ENCODE measurements at regions not wholly inside any gene's neighbourhood (a gene's known extent, or its start where the extent isn't known, plus 50 kb on each side); places are given as distances from the start of the nearest gene placed in this dataset.

DNA sequence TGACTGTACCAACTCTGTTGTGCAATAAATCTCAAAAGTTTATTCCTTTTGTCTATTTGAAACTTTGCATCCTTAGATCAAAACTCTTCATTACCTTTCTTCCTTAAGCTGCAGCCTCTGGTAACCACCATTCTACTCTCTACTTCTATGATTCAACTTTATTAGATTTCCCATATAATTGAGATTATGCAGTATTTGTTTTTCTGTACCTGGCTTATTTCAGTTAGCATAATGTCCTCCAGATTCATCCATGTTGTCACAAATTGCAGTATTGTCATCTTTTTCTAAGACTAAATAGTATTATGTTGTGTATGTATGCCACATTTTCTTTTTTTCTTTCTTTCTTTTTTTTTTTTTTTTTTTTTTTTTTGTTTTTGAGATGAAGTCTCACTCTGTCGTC is 1176.3 kb upstream of the TENM4 start:
- Histone ChIP-seq H2BK12ac (ENCODE audit: low read depth, low read length) (no peak overlapping the region), H3K56ac (replicated peaks; ENCODE audit: insufficient read length, low read depth, low read length) (no peak overlapping the region), H3K14ac (ENCODE audit: insufficient read length) (no peak overlapping the region), H3K27me3 (replicated peaks in 1 of 4; ENCODE audit: control insufficient read depth in 3 of 4, extremely low read depth in 1 of 4, insufficient read depth in 3 of 4, low read length in 3 of 4) (no peaks in the 10 kb centered on the region), H3K4me1 (replicated peaks in 1 of 4; ENCODE audit: control insufficient read depth in 3 of 4, insufficient read depth in 4 of 4, low read length in 3 of 4) (no peaks in the 10 kb centered on the region), H2BK120ac (replicated peaks; ENCODE audit: low read depth, low read length) (no peak overlapping the region), H2AFZ (ENCODE audit: low read length) (no peak overlapping the region), H3K4me3 (ENCODE audit: extremely low read depth in 1 of 4, insufficient read depth in 2 of 4, low read depth in 3 of 4, low read length in 4 of 4) (no peak overlapping the region), H3K36me3 (ENCODE audit: control insufficient read depth in 2 of 4, insufficient read depth in 4 of 4, low read length in 3 of 4) (no peaks in the 10 kb centered on the region), H3K9me3 (ENCODE audit: insufficient read depth in 2 of 2, low read depth in 1 of 2, low read length in 1 of 2) (0 out of 4 replicates have a peak, but pooled peaks cover 0 to 2% of the 10 kb centered on the region in 2 experiments), H4K20me1 (replicated peaks in 1 of 2; ENCODE audit: control insufficient read depth in 1 of 2, insufficient read depth in 2 of 2, low read length in 2 of 2) (no peaks in the 10 kb centered on the region), H4K91ac (replicated peaks; ENCODE audit: insufficient read length, low read length) (no peak overlapping the region), H3K4me2 (ENCODE audit: insufficient read depth in 1 of 2, low read depth in 2 of 2, low read length in 2 of 2) (no peak overlapping the region), H2BK20ac (ENCODE audit: low read length) (no peak overlapping the region), H2AK5ac (ENCODE audit: low read depth, low read length) (no peak overlapping the region), H3K23ac (ENCODE audit: insufficient read length) (no peak overlapping the region), H3K18ac (ENCODE audit: extremely low read depth, low read length) (no peak overlapping the region), H3K79me1 (ENCODE audit: low read depth, low read length) (no peaks in the 10 kb centered on the region), H3K9ac (replicated peaks in 1 of 4; ENCODE audit: extremely low read depth in 1 of 4, low read depth in 3 of 4, low read length in 3 of 4) (no peak overlapping the region), H4K8ac (ENCODE audit: extremely low read depth, insufficient read depth, low read length) (no peak overlapping the region), H3K27ac (ENCODE audit: low read depth, low read length) (no peak overlapping the region), H3K79me2 (ENCODE audit: control insufficient read depth in 1 of 2, insufficient read depth in 2 of 2, low read length in 2 of 2) (no peaks in the 10 kb centered on the region), H4K5ac (ENCODE audit: insufficient read length, low read depth, low read length) (no peak overlapping the region), H2BK5ac (ENCODE audit: low read depth, low read length) (no peak overlapping the region), H2BK15ac (ENCODE audit: low read length) (no peak overlapping the region), H3K4ac (replicated peaks; ENCODE audit: insufficient read length, low read depth, low read length) (no peak overlapping the region), H3K23me2 (ENCODE audit: low read depth, low read length) (no peaks in the 10 kb centered on the region)
- ChIA-PET POLR2A (ENCODE audit: partially characterized antibody) (no interaction called here), CTCF (ENCODE audit: partially characterized antibody) (no interaction called here)
- FAIRE-seq (no peak), DNase-seq (ENCODE audit: low read depth in 1 of 2, low spot score in 2 of 2) (no peak)
- no CpG with 5 or more reads among the region's 1 CpG for WGBS, 2 experiments (ENCODE audit: extremely low coverage in 1 of 2, insufficient coverage in 1 of 2, insufficient read length in 1 of 2, insufficient replicate concordance in 2 of 2, low coverage in 1 of 2, low lambda C conversion rate in 2 of 2, missing lambda C conversion rate in 1 of 2)
- no peak for TF ChIP-seq SIN3A (conservative IDR thresholded peaks at IDR 0.05 in 1 of 2, IDR thresholded peaks at IDR 0.05 in 1 of 2; ENCODE audit: low read depth in 1 of 2, low read length in 2 of 2)
- TF ChIP-seq, protein P1, sequence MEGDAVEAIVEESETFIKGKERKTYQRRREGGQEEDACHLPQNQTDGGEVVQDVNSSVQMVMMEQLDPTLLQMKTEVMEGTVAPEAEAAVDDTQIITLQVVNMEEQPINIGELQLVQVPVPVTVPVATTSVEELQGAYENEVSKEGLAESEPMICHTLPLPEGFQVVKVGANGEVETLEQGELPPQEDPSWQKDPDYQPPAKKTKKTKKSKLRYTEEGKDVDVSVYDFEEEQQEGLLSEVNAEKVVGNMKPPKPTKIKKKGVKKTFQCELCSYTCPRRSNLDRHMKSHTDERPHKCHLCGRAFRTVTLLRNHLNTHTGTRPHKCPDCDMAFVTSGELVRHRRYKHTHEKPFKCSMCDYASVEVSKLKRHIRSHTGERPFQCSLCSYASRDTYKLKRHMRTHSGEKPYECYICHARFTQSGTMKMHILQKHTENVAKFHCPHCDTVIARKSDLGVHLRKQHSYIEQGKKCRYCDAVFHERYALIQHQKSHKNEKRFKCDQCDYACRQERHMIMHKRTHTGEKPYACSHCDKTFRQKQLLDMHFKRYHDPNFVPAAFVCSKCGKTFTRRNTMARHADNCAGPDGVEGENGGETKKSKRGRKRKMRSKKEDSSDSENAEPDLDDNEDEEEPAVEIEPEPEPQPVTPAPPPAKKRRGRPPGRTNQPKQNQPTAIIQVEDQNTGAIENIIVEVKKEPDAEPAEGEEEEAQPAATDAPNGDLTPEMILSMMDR (IDR thresholded peaks at IDR 0.05; ENCODE audit: control extremely low read depth in 1 of 3, insufficient read depth in 1 of 3, low read depth in 1 of 3, low read length in 3 of 3) = no peak
- TF ChIP-seq JUND (IDR thresholded peaks at IDR 0.05; ENCODE audit: low read length) = no peak
- no peak for TF ChIP-seq RNF2 (IDR thresholded peaks at IDR 0.05; ENCODE audit: borderline replicate concordance, low read depth, low read length, missing control alignments, poor library complexity, severe bottlenecking)
- no peak for TF ChIP-seq GTF2F1 (IDR thresholded peaks at IDR 0.05; ENCODE audit: borderline replicate concordance, low read depth, low read length)
- no peak for TF ChIP-seq CEBPB (IDR thresholded peaks at IDR 0.05; ENCODE audit: low read depth, low read length)
- TF ChIP-seq MAFK (IDR thresholded peaks at IDR 0.05; ENCODE audit: low read depth, low read length) = no peak
- TF ChIP-seq RFX5 (IDR thresholded peaks at IDR 0.05; ENCODE audit: borderline replicate concordance, low read depth, low read length) = no peak
- no peak for TF ChIP-seq NRF1 (IDR thresholded peaks at IDR 0.05; ENCODE audit: low read depth, low read length)
- TF ChIP-seq, protein P2, sequence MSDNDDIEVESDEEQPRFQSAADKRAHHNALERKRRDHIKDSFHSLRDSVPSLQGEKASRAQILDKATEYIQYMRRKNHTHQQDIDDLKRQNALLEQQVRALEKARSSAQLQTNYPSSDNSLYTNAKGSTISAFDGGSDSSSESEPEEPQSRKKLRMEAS (IDR thresholded peaks at IDR 0.05) = no peak
- TF ChIP-seq GABPA (IDR thresholded peaks at IDR 0.05; ENCODE audit: borderline replicate concordance, insufficient read depth, low read length) = no peak

All from H1 (cell line).